ENCODE measurements at regions not wholly inside any gene's neighbourhood (a gene's known extent, or its start where the extent isn't known, plus 50 kb on each side); places are given as distances from the start of the nearest gene placed in this dataset.
"Not testable (repeated sequence)": the region's sequence is repeated elsewhere in the genome, so short reads cannot be mapped to it uniquely, and the experiment has no call there.

GRCh38 chr6:78538002-78538401 lies 329.3 kb upstream of the IRAK1BP1 start:
- CTCF ChIA-PET = no interaction called here
- H3K36me3 ChIP-seq (ENCODE audit: insufficient read depth, low read length, poor library complexity, severe bottlenecking) = no peaks in the 10 kb centered on the region
- no peaks in the 10 kb centered on the region for H3K4me1 ChIP-seq (ENCODE audit: insufficient read depth, low read length, poor library complexity, severe bottlenecking)
- H3K4me3 ChIP-seq (ENCODE audit: low read depth, low read length, poor library complexity, severe bottlenecking) = no peak overlapping the region
- no peaks in the 10 kb centered on the region for H3K9me3 ChIP-seq (ENCODE audit: low read depth, low read length, poor library complexity, severe bottlenecking)
- no peak overlapping the region for H3K27ac ChIP-seq (ENCODE audit: low read depth, low read length, poor library complexity, severe bottlenecking)
- POLR2A ChIA-PET (ENCODE audit: low non-redundant PET) = no interaction called here
- H3K27me3 ChIP-seq (replicated peaks; ENCODE audit: insufficient read depth, low read depth, low read length, poor library complexity) = no peaks in the 10 kb centered on the region
- TF ChIP-seq EZH2 (IDR thresholded peaks at IDR 0.05; ENCODE audit: borderline replicate concordance, low read depth, low read length, poor library complexity, severe bottlenecking) (no peak), CTCF (conservative IDR thresholded peaks at IDR 0.05; ENCODE audit: low read depth, low read length) (no peak)
- no peak for DNase-seq (ENCODE audit: low spot score)
- no TSS peak for BruUV-seq (replicated peaks)
- intact Hi-C loops (cut with micrococcal nuclease; ENCODE audit: unreplicated experiment) = no loop called here

- POLR2A ChIA-PET (ENCODE audit: low non-redundant PET); H3K27me3 ChIP-seq (replicated peaks; ENCODE audit: insufficient read depth, low read depth, low read length, poor library complexity); CTCF ChIA-PET; BruUV-seq (replicated peaks); DNase-seq (ENCODE audit: low spot score); H3K27ac ChIP-seq (ENCODE audit: low read depth, low read length, poor library complexity, severe bottlenecking); intact Hi-C loops (cut with micrococcal nuclease; ENCODE audit: unreplicated experiment); H3K9me3 ChIP-seq (ENCODE audit: low read depth, low read length, poor library complexity, severe bottlenecking); H3K4me3 ChIP-seq (ENCODE audit: low read depth, low read length, poor library complexity, severe bottlenecking); H3K36me3 ChIP-seq (ENCODE audit: insufficient read depth, low read length, poor library complexity, severe bottlenecking); H3K4me1 ChIP-seq (ENCODE audit: insufficient read depth, low read length, poor library complexity, severe bottlenecking): not testable (repeated sequence)
Measured at GRCh38 chr6:78547636-78548035, 319.7 kb upstream of the IRAK1BP1 start.

- no peak for TF ChIP-seq EZH2 (IDR thresholded peaks at IDR 0.05; ENCODE audit: borderline replicate concordance, low read depth, low read length, poor library complexity, severe bottlenecking)
- TF ChIP-seq CTCF (conservative IDR thresholded peaks at IDR 0.05; ENCODE audit: low read depth, low read length) = no peak
- Histone ChIP-seq H3K27ac (ENCODE audit: low read depth, low read length, poor library complexity, severe bottlenecking) (no peak overlapping the region), H3K9me3 (ENCODE audit: low read depth, low read length, poor library complexity, severe bottlenecking) (peaks cover 9% of the 10 kb centered on the region), H3K27me3 (replicated peaks; ENCODE audit: insufficient read depth, low read depth, low read length, poor library complexity) (no peaks in the 10 kb centered on the region), H3K4me3 (ENCODE audit: low read depth, low read length, poor library complexity, severe bottlenecking) (no peak overlapping the region), H3K4me1 (ENCODE audit: insufficient read depth, low read length, poor library complexity, severe bottlenecking) (no peaks in the 10 kb centered on the region), H3K36me3 (ENCODE audit: insufficient read depth, low read length, poor library complexity, severe bottlenecking) (no peaks in the 10 kb centered on the region)
- intact Hi-C loops (cut with micrococcal nuclease; ENCODE audit: unreplicated experiment) = no loop called here
- CTCF ChIA-PET = no interaction called here
- POLR2A ChIA-PET (ENCODE audit: low non-redundant PET) = no interaction called here
- DNase-seq (ENCODE audit: low spot score) = no peak
- no TSS peak for BruUV-seq (replicated peaks)
Measured at GRCh38 chr6:78551361-78551760, 316.0 kb upstream of the IRAK1BP1 start.

- H3K4me3 ChIP-seq (ENCODE audit: low read depth, low read length, poor library complexity, severe bottlenecking) = no peak overlapping the region
- H3K4me1 ChIP-seq (ENCODE audit: insufficient read depth, low read length, poor library complexity, severe bottlenecking) = no peaks in the 10 kb centered on the region
- intact Hi-C loops (cut with micrococcal nuclease; ENCODE audit: unreplicated experiment) = no loop called here
- no peaks in the 10 kb centered on the region for H3K27me3 ChIP-seq (replicated peaks; ENCODE audit: insufficient read depth, low read depth, low read length, poor library complexity)
- DNase-seq (ENCODE audit: low spot score) = no peak
- BruUV-seq (replicated peaks) = no TSS peak
- ChIA-PET CTCF (no interaction called here), POLR2A (ENCODE audit: low non-redundant PET) (no interaction called here)
- TF ChIP-seq EZH2 (IDR thresholded peaks at IDR 0.05; ENCODE audit: borderline replicate concordance, low read depth, low read length, poor library complexity, severe bottlenecking) (no peak), CTCF (conservative IDR thresholded peaks at IDR 0.05; ENCODE audit: low read depth, low read length) (no peak)
- H3K36me3 ChIP-seq (ENCODE audit: insufficient read depth, low read length, poor library complexity, severe bottlenecking) = no peaks in the 10 kb centered on the region
- no peak overlapping the region for H3K27ac ChIP-seq (ENCODE audit: low read depth, low read length, poor library complexity, severe bottlenecking)
- peaks cover 11% of the 10 kb centered on the region for H3K9me3 ChIP-seq (ENCODE audit: low read depth, low read length, poor library complexity, severe bottlenecking)
Measured at GRCh38 chr6:78552435-78552834, 314.9 kb upstream of the IRAK1BP1 start.
